Calu3 (cell line): ENCODE measurements at regions not wholly inside any gene's neighbourhood (a gene's known extent, or its start where the extent isn't known, plus 50 kb on each side); places are given as distances from the start of the nearest gene placed in this dataset.

Experiments used
- BruUV-seq: library from RNA; stranded (reverse); fragments of 400-500 nt; replicated peaks from 2 replicates; lab custom pipeline; 2021; lab: Mats Ljungman, UMichigan
- CTCF ChIA-PET: fragments of 300-600 bp; sonication (Branson Sonifier 250); formaldehyde crosslinking; loops from one replicate; lab custom pipeline; 2022; ENCODE audit warnings: antibody characterized with exemption; lab: Charles Lee
- DNase-seq: peaks from one replicate; pipeline ENCODE4 v3.0.0; 2022
- H3K27ac Mint-ChIP-seq: one replicate; pipeline ENCODE4 v1.8.0; 2022; ENCODE audit warnings: mixed read lengths; ENCODE audit not compliant: unreplicated experiment
- H3K27me3 Mint-ChIP-seq: one replicate; pipeline ENCODE4 v1.8.0; 2022; ENCODE audit warnings: mixed read lengths; ENCODE audit not compliant: unreplicated experiment
- H3K36me3 Mint-ChIP-seq: one replicate; pipeline ENCODE4 v1.8.0; 2022; ENCODE audit warnings: mild to moderate bottlenecking, moderate library complexity, mixed read lengths; ENCODE audit not compliant: insufficient read depth, unreplicated experiment
- H3K4me1 Mint-ChIP-seq: one replicate; pipeline ENCODE4 v1.8.0; 2022; ENCODE audit warnings: mild to moderate bottlenecking, low read depth, mixed read lengths; ENCODE audit not compliant: unreplicated experiment
- H3K4me3 Mint-ChIP-seq: one replicate; pipeline ENCODE4 v1.8.0; 2022; ENCODE audit warnings: mild to moderate bottlenecking, low read depth, moderate library complexity, mixed read lengths; ENCODE audit not compliant: unreplicated experiment
- H3K9me3 Mint-ChIP-seq: one replicate; pipeline ENCODE4 v1.8.0; 2022; ENCODE audit warnings: low read depth, mixed read lengths; ENCODE audit not compliant: unreplicated experiment
- intact Hi-C: fragments of 100-400 bp; cut with micrococcal nuclease; formaldehyde crosslinking; loops from one replicate; pipeline ENCODE4 v1.10.0; 2022; ENCODE audit not compliant: unreplicated experiment
- TF ChIP-seq, protein P1 (sequence below): fragments of 200-600 bp; IDR thresholded peaks from one replicate; pipeline ENCODE4 v1.8.0; 2022; ENCODE audit warnings: antibody characterized with exemption; ENCODE audit not compliant: unreplicated experiment

- H3K4me3 Mint-ChIP-seq: no peak overlapping the region
- TF ChIP-seq, protein P1, sequence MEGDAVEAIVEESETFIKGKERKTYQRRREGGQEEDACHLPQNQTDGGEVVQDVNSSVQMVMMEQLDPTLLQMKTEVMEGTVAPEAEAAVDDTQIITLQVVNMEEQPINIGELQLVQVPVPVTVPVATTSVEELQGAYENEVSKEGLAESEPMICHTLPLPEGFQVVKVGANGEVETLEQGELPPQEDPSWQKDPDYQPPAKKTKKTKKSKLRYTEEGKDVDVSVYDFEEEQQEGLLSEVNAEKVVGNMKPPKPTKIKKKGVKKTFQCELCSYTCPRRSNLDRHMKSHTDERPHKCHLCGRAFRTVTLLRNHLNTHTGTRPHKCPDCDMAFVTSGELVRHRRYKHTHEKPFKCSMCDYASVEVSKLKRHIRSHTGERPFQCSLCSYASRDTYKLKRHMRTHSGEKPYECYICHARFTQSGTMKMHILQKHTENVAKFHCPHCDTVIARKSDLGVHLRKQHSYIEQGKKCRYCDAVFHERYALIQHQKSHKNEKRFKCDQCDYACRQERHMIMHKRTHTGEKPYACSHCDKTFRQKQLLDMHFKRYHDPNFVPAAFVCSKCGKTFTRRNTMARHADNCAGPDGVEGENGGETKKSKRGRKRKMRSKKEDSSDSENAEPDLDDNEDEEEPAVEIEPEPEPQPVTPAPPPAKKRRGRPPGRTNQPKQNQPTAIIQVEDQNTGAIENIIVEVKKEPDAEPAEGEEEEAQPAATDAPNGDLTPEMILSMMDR: no peak
- H3K27ac Mint-ChIP-seq: no peak overlapping the region
- H3K27me3 Mint-ChIP-seq: no peaks in the 10 kb centered on the region
- intact Hi-C loops: no loop called here
- CTCF ChIA-PET: no interaction called here
- BruUV-seq: no TSS peak
- DNase-seq: no peak
- H3K4me1 Mint-ChIP-seq: no peaks in the 10 kb centered on the region
- no peaks in the 10 kb centered on the region for H3K36me3 Mint-ChIP-seq
- peaks cover 6% of the 10 kb centered on the region for H3K9me3 Mint-ChIP-seq
Measured at GRCh38 chr7:126052229-126052628, 1122.6 kb upstream of the POT1 start.

DNA sequence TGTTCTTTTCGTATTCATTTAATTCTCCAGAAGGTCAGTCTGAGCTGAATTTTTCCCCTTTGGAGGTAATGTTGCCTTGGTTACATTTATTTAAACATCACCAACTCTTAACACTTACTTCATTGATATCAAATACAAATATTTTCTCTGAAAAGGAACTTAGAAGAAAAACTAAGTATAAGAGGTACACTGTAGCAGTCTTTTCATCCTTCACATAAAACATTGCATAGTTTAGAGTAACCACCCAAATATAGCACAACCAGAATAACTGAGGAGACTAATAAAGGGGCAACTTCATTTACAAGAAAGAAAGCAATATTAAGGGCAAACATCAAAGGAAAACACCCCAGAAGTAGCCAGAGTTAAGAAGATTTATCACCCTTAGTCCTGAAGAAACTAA lies 1115.0 kb upstream of the POT1 start:
- intact Hi-C loops: no loop called here
- H3K36me3 Mint-ChIP-seq: no peaks in the 10 kb centered on the region
- no peaks in the 10 kb centered on the region for H3K4me1 Mint-ChIP-seq

DNA sequence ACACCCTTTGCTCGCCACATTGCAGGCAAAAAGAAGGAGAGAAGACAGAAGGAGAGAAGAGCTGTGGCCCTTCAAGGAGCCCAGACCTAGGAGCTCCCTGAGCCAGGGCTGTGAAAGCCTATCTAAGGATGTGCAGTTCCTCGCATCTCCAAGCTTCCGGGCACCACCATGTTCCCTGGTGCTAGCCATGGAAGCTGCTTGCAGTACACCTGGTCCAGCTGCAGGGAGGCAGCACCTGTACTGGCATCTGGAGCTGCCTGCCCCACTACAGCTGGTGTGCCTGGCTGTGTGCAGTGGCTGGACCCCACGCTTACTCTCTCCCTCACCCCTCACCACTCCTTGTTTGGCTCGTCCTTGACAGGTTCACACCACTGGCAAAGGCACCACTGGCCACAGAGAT lies 1111.8 kb upstream of the POT1 start:
- Mint-ChIP-seq H3K27ac (no peak overlapping the region), H3K36me3 (no peaks in the 10 kb centered on the region), H3K9me3 (no peaks in the 10 kb centered on the region), H3K27me3 (no peaks in the 10 kb centered on the region), H3K4me1 (no peaks in the 10 kb centered on the region), H3K4me3 (no peak overlapping the region)
- CTCF ChIA-PET: no interaction called here
- TF ChIP-seq, protein P1: no peak
- BruUV-seq: no TSS peak
- no peak for DNase-seq
- intact Hi-C loops: no loop called here

More for the DNA sequence above, 1115.0 kb upstream of the POT1 start:
- CTCF ChIA-PET: no interaction called here
- Mint-ChIP-seq H3K9me3 (no peaks in the 10 kb centered on the region), H3K4me3 (no peak overlapping the region), H3K27me3 (no peaks in the 10 kb centered on the region), H3K27ac (no peak overlapping the region)
- no peak for DNase-seq
- no TSS peak for BruUV-seq
- TF ChIP-seq, protein P1: no peak

DNA sequence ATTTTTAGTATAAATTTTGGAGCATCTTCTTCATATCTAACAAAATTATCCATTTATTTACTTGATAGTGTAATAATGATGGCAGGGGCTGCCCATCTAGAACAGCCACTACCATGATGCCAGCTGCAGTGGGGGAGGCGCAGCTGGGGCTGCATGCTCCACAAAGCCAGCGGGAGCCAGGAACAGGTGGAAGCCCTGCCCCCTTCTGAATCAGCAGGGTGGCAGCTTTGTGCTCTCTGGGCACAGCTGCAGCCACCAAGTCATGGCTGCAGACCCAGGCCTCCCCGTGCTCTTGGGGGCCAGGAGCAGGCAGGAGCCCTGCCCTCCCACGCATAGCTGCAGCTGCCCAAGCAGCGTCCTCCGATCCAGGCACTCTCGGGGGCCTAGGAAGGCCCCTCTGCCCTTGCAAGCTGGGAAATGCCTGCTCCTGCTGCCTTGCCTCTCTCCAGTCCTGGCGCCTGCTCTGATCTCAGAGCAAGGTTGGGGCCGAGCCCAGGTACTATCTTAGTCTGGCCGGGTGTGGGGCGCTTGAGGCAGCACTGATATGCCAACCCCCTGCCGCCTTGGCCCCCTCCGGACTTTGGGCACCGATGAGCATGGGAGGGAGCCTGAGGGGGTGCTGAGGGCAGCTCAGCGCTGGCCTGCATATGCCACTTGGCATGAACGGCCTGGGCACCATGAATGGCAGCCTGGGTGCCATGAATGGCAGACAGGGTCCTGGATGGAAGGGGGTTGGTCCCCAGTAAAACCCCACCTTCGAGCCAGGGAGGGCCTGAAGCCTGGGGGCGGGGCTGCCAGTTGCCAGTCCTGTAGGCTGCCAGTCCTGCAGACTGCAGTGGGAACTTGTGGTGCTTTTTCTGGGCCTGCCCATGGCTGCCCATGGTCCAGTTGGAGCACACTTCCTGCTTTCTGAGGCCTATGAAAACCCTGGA lies 1110.8 kb upstream of the POT1 start:
- no peak overlapping the region for H3K4me3 Mint-ChIP-seq
- CTCF ChIA-PET: no interaction called here
- no peak overlapping the region for H3K27ac Mint-ChIP-seq
- intact Hi-C loops: no loop called here
- DNase-seq: no peak
- no peaks in the 10 kb centered on the region for H3K27me3 Mint-ChIP-seq
- no peaks in the 10 kb centered on the region for H3K36me3 Mint-ChIP-seq
- TF ChIP-seq, protein P1: no peak
- no peaks in the 10 kb centered on the region for H3K9me3 Mint-ChIP-seq
- no TSS peak for BruUV-seq
- no peaks in the 10 kb centered on the region for H3K4me1 Mint-ChIP-seq
